ENCODE measurements at regions not wholly inside any gene's neighbourhood (a gene's known extent, or its start where the extent isn't known, plus 50 kb on each side); places are given as distances from the start of the nearest gene placed in this dataset.

GRCh38 chr1:199758626-199759255 is 268.8 kb upstream of the NR5A2 start:
- Mint-ChIP-seq H3K36me3 (no peaks in the 10 kb centered on the region), H3K4me1 (no peaks in the 10 kb centered on the region), H3K9me3 (no peaks in the 10 kb centered on the region), H3K4me3 (no peak overlapping the region), H3K27me3 (peaks cover 6 to 33% of the 10 kb centered on the region in 2 donors), H3K27ac (no peak overlapping the region)
- ChIA-PET POLR2A (no interaction called here), CTCF (no interaction called here)
- H3K27ac ChIP-seq (ENCODE audit: low read depth, low read length) = no peak overlapping the region
- no peaks in the 10 kb centered on the region for H3K36me3 ChIP-seq (ENCODE audit: insufficient read depth, low read length)
- no peaks in the 10 kb centered on the region for H3K27me3 ChIP-seq (ENCODE audit: insufficient read depth, low read length, poor library complexity, severe bottlenecking)
- no peak overlapping the region for H3K4me3 ChIP-seq (ENCODE audit: low read length)
- H3K9me3 ChIP-seq (ENCODE audit: low read length) = no peaks in the 10 kb centered on the region
- no peak for DNase-seq
- no peaks in the 10 kb centered on the region for H3K4me1 ChIP-seq (ENCODE audit: insufficient read depth, low read length)

GRCh38 chr1:199759268-199759730 is 268.2 kb upstream of the NR5A2 start:
- H3K27ac ChIP-seq (ENCODE audit: low read depth, low read length) = no peak overlapping the region
- ChIA-PET POLR2A (no interaction called here), CTCF (no interaction called here)
- H3K4me1 Mint-ChIP-seq = no peaks in the 10 kb centered on the region
- H3K27me3 Mint-ChIP-seq = peaks cover 4 to 33% of the 10 kb centered on the region in 2 donors
- no peaks in the 10 kb centered on the region for H3K36me3 ChIP-seq (ENCODE audit: insufficient read depth, low read length)
- H3K4me3 ChIP-seq (ENCODE audit: low read length) = no peak overlapping the region
- no peaks in the 10 kb centered on the region for H3K9me3 Mint-ChIP-seq
- no peaks in the 10 kb centered on the region for H3K9me3 ChIP-seq (ENCODE audit: low read length)
- no peaks in the 10 kb centered on the region for H3K27me3 ChIP-seq (ENCODE audit: insufficient read depth, low read length, poor library complexity, severe bottlenecking)
- H3K27ac Mint-ChIP-seq = no peak overlapping the region
- H3K36me3 Mint-ChIP-seq = no peaks in the 10 kb centered on the region
- no peak for DNase-seq
- H3K4me3 Mint-ChIP-seq = no peak overlapping the region
- no peaks in the 10 kb centered on the region for H3K4me1 ChIP-seq (ENCODE audit: insufficient read depth, low read length)

- no peaks in the 10 kb centered on the region for H3K4me1 ChIP-seq (ENCODE audit: insufficient read depth, low read length)
- H3K9me3 ChIP-seq (ENCODE audit: low read length) = no peaks in the 10 kb centered on the region
- ChIA-PET CTCF (no interaction called here), POLR2A (no interaction called here)
- H3K4me3 ChIP-seq (ENCODE audit: low read length) = no peak overlapping the region
- no peaks in the 10 kb centered on the region for H3K27me3 ChIP-seq (ENCODE audit: insufficient read depth, low read length, poor library complexity, severe bottlenecking)
- no peak overlapping the region for H3K27ac ChIP-seq (ENCODE audit: low read depth, low read length)
- Mint-ChIP-seq H3K27me3 (peaks cover 4 to 32% of the 10 kb centered on the region in 2 donors), H3K4me3 (no peak overlapping the region), H3K27ac (no peak overlapping the region), H3K4me1 (no peaks in the 10 kb centered on the region), H3K9me3 (peaks cover 8 to 19% (median 9%) of the 10 kb centered on the region in 5 donors), H3K36me3 (no peaks in the 10 kb centered on the region)
- no peak for DNase-seq
- no peaks in the 10 kb centered on the region for H3K36me3 ChIP-seq (ENCODE audit: insufficient read depth, low read length)
Measured at GRCh38 chr1:199762572-199762971, 264.9 kb upstream of the NR5A2 start.

DNA sequence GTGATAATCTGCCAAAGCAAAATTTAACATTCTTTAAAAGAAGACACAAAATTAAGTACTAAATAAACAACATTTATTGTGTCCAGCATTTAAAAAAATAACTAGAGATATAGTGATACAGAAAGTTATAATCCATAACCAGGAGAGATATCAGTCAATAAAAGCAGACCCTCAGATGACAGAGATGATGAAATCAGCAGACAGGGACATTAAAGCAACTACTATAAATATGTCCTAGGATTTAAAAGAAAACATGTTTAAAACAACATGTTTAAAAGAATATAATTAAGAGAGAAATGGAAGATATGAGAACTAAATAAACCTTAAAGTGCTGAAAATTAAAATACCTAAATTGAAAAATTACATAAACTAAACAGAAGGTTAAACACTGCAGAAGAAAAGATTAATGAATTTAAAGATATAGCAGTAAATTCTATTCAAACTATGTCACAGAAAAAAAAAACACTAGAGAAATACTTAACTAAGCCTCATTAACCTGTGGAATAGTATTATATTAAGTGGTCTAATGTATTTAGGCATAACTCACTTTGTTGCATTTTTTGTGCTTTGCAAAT is 261.2 kb upstream of the NR5A2 start:
- no peak overlapping the region for H3K4me3 Mint-ChIP-seq
- ChIA-PET CTCF (no interaction called here), POLR2A (no interaction called here)
- Histone ChIP-seq H3K36me3 (ENCODE audit: insufficient read depth, low read length) (no peaks in the 10 kb centered on the region), H3K27ac (ENCODE audit: low read depth, low read length) (no peak overlapping the region), H3K4me3 (ENCODE audit: low read length) (no peak overlapping the region), H3K4me1 (ENCODE audit: insufficient read depth, low read length) (no peaks in the 10 kb centered on the region), H3K27me3 (ENCODE audit: insufficient read depth, low read length, poor library complexity, severe bottlenecking) (no peaks in the 10 kb centered on the region), H3K9me3 (ENCODE audit: low read length) (no peaks in the 10 kb centered on the region)
- no peaks in the 10 kb centered on the region for H3K36me3 Mint-ChIP-seq
- no peaks in the 10 kb centered on the region for H3K4me1 Mint-ChIP-seq
- no peak for DNase-seq
- no peak overlapping the region for H3K27ac Mint-ChIP-seq
- peaks cover 5 to 16% of the 10 kb centered on the region in 2 donors for H3K27me3 Mint-ChIP-seq
- peaks cover 9 to 19% (median 11%) of the 10 kb centered on the region in 5 donors for H3K9me3 Mint-ChIP-seq

GRCh38 chr1:199767700-199768099 is 259.8 kb upstream of the NR5A2 start:
- Histone ChIP-seq H3K9me3 (ENCODE audit: low read length) (no peaks in the 10 kb centered on the region), H3K27me3 (ENCODE audit: insufficient read depth, low read length, poor library complexity, severe bottlenecking) (no peaks in the 10 kb centered on the region), H3K4me3 (ENCODE audit: low read length) (no peak overlapping the region), H3K36me3 (ENCODE audit: insufficient read depth, low read length) (no peaks in the 10 kb centered on the region), H3K4me1 (ENCODE audit: insufficient read depth, low read length) (no peaks in the 10 kb centered on the region), H3K27ac (ENCODE audit: low read depth, low read length) (no peak overlapping the region)
- H3K27ac Mint-ChIP-seq = no peak overlapping the region
- POLR2A ChIA-PET = no interaction called here
- peaks cover 9 to 19% (median 11%) of the 10 kb centered on the region in 5 donors for H3K9me3 Mint-ChIP-seq
- H3K36me3 Mint-ChIP-seq = no peaks in the 10 kb centered on the region
- CTCF ChIA-PET = no interaction called here
- H3K4me3 Mint-ChIP-seq = no peak overlapping the region
- peaks cover 5 to 16% of the 10 kb centered on the region in 2 donors for H3K27me3 Mint-ChIP-seq
- DNase-seq = no peak
- H3K4me1 Mint-ChIP-seq = no peaks in the 10 kb centered on the region

DNA sequence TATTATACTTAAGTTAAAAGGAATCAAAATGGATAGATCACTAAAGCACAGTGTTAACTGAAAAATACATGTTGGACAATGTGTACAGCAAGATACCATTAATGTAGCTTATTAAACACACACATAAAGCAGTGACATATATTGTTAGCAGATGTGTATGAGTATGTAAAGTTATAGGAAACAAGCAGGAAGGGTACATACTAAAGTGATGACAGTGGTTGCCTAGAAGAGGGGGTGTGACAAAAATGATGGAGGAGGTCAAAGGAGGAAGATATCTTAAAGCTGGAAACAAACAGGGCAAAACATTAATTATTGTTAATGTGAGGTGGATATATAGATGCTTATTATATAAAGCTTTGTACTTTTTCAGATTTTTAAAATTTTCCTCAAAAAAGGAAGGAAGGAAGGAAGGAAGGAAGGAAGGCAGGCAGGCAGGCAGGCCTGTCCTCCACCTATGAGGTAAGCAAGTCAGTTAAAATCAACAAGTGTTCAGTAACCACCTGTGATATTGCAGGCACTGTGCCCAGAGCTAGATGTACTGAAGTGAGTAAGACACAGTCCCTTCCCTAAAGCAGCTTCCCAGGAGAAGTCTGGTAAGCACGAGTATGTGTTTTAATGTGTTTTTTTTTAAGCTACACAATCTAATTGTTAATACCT is 252.9 kb upstream of the NR5A2 start:
- Mint-ChIP-seq H3K27me3 (peaks cover 6 to 24% of the 10 kb centered on the region in 2 donors), H3K9me3 (no peaks in the 10 kb centered on the region), H3K4me1 (no peaks in the 10 kb centered on the region), H3K27ac (no peak overlapping the region), H3K36me3 (no peaks in the 10 kb centered on the region), H3K4me3 (no peak overlapping the region)
- H3K9me3 ChIP-seq (ENCODE audit: low read length) = no peaks in the 10 kb centered on the region
- POLR2A ChIA-PET = no interaction called here
- H3K27me3 ChIP-seq (ENCODE audit: insufficient read depth, low read length, poor library complexity, severe bottlenecking) = no peaks in the 10 kb centered on the region
- no peaks in the 10 kb centered on the region for H3K36me3 ChIP-seq (ENCODE audit: insufficient read depth, low read length)
- H3K4me1 ChIP-seq (ENCODE audit: insufficient read depth, low read length) = no peaks in the 10 kb centered on the region
- DNase-seq = no peak
- CTCF ChIA-PET = no interaction called here
- H3K4me3 ChIP-seq (ENCODE audit: low read length) = no peak overlapping the region
- no peak overlapping the region for H3K27ac ChIP-seq (ENCODE audit: low read depth, low read length)

DNA sequence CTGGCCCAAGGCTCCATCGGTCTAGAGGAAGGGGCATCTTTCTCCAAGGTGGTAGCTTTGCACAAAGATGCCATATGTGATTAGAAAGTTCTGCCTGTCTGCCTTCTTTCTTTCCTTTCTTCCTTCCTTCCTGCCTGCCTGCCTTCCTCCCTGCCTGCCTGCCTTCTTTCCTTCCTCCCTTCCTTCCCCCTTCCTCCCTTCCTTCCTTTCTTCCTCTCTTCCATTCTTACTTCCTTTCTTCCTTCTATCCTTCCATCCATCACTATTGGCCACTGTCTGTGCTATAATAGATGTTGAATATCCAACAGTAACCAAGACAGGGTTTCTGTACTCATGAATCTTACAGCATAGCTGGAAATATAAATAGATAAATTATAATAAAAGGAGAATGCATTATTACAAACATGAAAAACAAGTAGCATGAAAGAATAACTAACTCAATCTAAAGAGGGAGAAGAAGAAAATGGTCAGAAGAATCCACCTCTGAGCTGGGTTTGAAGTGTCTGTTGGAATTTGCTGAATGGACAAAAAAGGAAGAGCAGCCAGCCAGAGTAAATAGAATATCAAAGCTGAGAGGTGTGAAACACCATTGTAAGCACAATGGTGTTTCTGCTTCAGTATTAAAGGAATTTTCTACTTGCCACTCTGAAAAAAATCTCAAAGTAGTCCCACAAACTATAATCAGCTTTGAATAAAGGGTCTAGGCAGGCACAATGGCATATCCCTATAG is 250.6 kb upstream of the NR5A2 start:
- H3K4me1 ChIP-seq (ENCODE audit: insufficient read depth, low read length) = no peaks in the 10 kb centered on the region
- POLR2A ChIA-PET = no interaction called here
- CTCF ChIA-PET = no interaction called here
- H3K4me3 ChIP-seq (ENCODE audit: low read length) = no peak overlapping the region
- H3K36me3 ChIP-seq (ENCODE audit: insufficient read depth, low read length) = no peaks in the 10 kb centered on the region
- Mint-ChIP-seq H3K4me1 (no peaks in the 10 kb centered on the region), H3K36me3 (no peaks in the 10 kb centered on the region), H3K27me3 (peaks cover 6 to 15% of the 10 kb centered on the region in 2 donors), H3K4me3 (no peak overlapping the region), H3K9me3 (no peaks in the 10 kb centered on the region), H3K27ac (no peak overlapping the region)
- DNase-seq = no peak
- no peaks in the 10 kb centered on the region for H3K9me3 ChIP-seq (ENCODE audit: low read length)
- no peak overlapping the region for H3K27ac ChIP-seq (ENCODE audit: low read depth, low read length)
- no peaks in the 10 kb centered on the region for H3K27me3 ChIP-seq (ENCODE audit: insufficient read depth, low read length, poor library complexity, severe bottlenecking)

GRCh38 chr1:199778324-199778955 is 249.1 kb upstream of the NR5A2 start:
- peaks cover 6 to 11% of the 10 kb centered on the region in 2 donors for H3K27me3 Mint-ChIP-seq
- no peaks in the 10 kb centered on the region for H3K4me1 Mint-ChIP-seq
- Histone ChIP-seq H3K4me1 (ENCODE audit: insufficient read depth, low read length) (no peaks in the 10 kb centered on the region), H3K27ac (ENCODE audit: low read depth, low read length) (no peak overlapping the region), H3K9me3 (ENCODE audit: low read length) (no peaks in the 10 kb centered on the region), H3K36me3 (ENCODE audit: insufficient read depth, low read length) (no peaks in the 10 kb centered on the region), H3K27me3 (ENCODE audit: insufficient read depth, low read length, poor library complexity, severe bottlenecking) (no peaks in the 10 kb centered on the region), H3K4me3 (ENCODE audit: low read length) (no peak overlapping the region)
- no peaks in the 10 kb centered on the region for H3K9me3 Mint-ChIP-seq
- ChIA-PET CTCF (interaction anchor here (0.7 kb wide), 1 partner anchor 1351 kb away, joined by 3 read pairs; no protein-coding TSS in a partner anchor), POLR2A (no interaction called here)
- no peak overlapping the region for H3K27ac Mint-ChIP-seq
- DNase-seq = no peak
- H3K36me3 Mint-ChIP-seq = no peaks in the 10 kb centered on the region
- no peak overlapping the region for H3K4me3 Mint-ChIP-seq

Measured in CD8-positive, alpha-beta memory T cell (primary cell).